ENCODE measurements at regions not wholly inside any gene's neighbourhood (a gene's known extent, or its start where the extent isn't known, plus 50 kb on each side); places are given as distances from the start of the nearest gene placed in this dataset.

DNA sequence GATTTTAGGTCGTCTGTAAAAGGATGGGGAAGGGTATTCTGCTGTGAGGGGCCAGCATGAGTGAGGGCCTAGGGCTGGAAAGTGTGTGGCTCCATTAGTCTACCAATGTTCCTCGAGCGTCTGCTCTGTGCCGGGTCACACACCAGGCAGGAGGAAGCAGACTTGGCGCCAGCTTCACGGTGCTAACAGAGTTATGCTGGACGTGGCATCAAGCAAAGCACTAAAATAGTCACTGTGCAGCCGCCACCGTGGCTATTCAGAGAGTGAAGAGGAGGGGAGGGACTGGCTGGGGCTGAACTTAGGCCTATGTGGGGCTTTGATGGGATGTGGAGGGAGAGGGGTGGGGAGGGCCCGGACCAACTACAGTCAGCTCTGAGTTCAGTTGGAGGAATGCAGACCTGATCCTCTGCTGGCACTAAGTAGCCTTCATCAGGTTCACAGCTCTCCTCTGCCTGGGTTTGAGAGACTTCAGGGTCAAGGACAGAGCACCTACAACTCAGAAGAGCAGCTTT is 83.9 kb upstream of the MSX1 start:
- H3K4me3 ChIP-seq (ENCODE audit: low read depth, low read length) = no peak overlapping the region

DNA sequence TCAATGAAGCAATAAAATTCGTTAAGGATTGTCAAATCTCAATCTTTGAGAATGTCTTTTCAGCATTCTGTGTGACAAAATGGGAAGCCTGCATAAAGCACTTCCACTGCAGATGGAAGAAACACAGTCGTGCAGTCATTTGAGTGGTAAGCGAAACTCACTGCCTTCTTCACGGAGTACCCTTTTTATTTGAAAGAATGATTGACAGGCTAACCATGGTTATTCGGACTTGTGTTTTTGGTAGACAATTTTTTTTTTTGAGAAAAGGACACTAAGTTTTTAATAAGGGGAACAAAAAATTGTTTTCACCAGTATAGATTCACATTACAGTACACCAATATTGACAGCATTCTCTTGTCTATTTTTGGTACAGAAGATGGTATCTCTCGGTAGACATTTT is 86.9 kb upstream of the MSX1 start:
- H3K4me3 ChIP-seq (ENCODE audit: low read depth, low read length) = no peak overlapping the region

DNA sequence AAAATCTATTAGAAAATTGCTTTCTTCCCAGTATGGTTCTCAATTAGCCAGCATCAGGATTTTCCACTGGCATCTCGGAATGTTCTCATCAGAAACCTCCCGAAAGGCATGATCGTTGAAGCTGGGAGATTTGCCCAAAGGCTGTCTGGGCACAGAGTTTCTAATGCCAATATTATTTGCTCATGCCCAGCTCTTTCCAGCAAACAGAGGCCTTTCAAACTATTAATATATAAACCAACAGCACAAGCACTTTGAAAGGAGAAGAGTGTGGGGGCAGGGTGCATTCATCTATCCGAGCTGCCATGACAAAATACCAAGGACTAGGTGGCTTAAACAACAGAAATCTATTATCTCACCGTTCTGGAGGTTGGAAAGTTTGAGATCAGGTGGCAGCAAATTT is 88.3 kb upstream of the MSX1 start:
- H3K4me3 ChIP-seq (ENCODE audit: low read depth, low read length) = no peak overlapping the region

DNA sequence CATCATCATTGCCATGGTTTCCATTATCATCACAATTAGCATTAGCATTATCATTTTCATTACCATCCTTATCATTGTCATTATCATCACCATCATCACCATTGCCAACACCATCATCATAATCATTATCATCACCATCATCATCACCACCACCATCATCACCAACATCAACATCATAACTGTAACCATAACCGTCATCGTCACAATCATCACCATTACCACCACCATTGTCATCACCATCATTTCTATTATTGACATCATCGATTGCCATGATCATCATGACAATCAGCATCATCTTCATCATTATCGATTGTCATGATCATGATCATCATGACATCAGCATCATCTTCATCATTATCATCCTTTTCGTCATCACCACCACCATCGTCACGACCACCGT is 88.9 kb upstream of the MSX1 start:
- H3K4me3 ChIP-seq (ENCODE audit: low read depth, low read length) = no peak overlapping the region

DNA sequence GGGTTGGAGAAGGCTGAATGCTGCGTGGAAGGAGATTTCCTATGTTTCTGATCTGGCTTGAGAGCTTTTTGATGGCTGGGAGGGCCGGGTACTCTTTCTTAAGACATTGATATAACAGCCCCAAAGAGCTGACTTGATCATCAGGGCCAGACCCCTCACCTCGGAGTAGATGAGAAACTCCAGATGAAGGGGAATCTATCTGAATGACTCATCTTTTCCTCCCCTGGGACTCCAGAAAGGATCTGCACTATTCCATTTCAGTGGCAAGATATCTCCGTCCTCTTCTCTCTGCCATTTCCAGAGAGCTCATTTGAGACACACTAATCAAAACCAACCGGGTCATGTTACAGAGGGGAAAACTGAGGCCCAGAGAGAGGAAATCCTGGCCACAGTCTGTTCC is 92.9 kb upstream of the MSX1 start:
- H3K4me3 ChIP-seq (ENCODE audit: low read depth, low read length) = no peak overlapping the region

DNA sequence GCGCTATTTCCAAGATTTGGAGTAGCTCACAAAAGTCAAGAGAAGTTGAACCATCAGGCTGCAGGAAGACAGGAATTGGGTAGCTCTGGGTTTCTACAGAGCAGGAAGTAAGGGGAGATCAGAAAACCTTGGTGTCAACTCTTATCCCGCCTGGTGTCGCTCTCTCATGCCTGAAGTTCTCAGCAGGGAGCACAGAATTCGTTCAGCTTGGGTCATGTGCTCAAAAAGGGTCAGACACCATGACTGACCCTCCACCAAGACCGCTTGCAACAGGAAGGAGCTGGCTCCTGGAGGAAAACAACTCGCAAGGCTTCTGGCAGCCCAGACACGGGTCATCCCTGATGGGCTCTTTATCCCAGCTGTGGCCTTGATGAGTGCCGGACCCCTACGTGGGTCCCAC is 93.7 kb upstream of the MSX1 start:
- H3K4me3 ChIP-seq (ENCODE audit: low read depth, low read length) = no peak overlapping the region

DNA sequence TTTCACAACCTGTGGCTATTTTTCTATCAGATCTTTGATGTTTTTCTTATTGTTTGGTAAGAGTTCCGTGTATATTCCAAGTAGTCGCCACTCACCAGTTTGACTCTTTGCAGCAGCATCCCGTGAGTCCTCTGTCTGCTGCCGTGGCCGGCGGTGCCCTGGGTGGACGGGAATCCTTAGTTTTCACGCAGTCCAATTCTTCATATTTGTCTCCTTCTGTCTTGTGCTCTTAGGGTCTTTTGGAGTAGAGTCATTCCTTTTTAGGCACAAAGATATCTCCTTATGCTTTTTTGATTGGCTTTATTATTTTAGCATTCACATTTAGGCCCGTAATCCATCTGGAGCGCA is 94.9 kb upstream of the MSX1 start:
- no peak overlapping the region for H3K4me3 ChIP-seq (ENCODE audit: low read depth, low read length)

DNA sequence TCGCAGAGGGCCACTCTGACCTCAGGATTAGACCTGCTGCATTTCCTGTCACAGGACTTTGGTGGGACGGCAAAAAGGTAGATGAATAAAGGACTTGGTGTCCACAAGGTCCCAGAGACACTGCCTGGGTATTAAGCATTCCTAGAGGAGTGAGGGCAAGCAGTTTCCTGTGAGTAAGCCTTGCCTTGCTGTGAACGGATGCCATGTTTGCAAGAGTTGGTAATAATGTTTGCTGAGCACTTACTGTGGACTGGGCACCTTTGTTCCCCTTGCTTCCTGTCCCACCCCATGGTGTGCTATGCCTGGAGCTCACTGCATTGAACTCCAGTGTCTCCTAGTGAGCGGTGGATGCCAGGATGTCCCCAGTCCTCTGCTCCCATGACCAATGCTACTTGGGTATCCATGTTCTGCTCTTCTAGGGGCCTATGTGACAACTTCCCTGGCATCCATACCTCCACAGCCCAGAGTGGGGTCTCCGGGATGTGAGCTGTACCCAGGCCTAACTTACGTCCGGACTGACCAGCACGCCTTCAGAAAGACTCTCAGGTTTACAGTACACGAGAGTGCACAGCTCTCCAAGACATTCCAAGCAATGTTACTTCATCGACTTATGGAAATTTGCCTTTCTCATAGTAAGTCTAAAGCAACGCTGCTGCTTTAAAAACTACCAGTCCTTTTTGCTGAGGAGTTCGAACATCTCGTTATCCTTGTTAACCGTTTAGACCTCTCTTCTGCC is 95.5 kb upstream of the MSX1 start:
- no peak overlapping the region for H3K4me3 ChIP-seq (ENCODE audit: low read depth, low read length)

DNA sequence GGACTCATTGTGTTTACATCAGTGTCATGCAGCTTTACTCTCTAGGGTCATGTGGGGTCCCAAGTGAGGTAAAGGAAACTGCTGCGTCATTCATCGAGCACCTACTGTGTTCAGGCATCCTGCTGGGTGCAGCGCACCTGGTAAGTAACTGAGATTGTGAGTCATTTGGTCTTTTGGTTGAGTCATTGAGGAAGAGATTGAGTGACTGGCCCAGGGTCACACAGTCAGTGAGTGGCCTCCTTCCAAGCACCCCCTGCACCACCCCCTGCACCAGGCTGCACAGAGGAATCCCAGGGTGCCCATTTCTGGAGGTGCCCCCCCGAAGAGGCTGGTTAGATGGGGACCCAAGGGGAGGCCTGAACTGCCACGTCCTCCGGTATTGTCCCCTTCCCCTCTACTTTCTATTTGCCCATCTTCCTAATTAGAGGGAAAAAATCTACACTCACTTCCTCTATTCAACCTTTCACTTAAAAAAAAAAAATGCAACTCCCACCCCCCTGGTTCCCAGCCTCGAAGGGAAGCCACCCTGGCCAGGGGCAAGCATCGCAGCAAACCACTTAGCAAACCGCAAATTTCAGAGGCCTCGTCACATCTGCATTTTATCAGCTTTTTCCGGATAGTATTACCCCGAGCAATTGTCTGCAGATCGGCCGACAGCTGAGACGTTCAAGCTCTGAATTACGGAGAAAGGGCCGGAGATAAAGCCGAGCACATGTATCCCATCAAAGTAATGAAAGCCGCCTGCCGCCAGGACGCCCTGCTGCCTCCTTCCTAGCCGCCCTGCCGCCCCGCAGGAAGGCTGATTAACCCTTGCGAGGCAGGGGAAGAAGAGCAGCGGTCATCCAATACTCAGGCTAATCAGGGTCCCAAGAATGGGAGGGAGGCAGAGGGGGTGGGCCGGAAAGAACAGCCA is 96.3 kb upstream of the MSX1 start:
- H3K4me3 ChIP-seq (ENCODE audit: low read depth, low read length) = no peak overlapping the region

DNA sequence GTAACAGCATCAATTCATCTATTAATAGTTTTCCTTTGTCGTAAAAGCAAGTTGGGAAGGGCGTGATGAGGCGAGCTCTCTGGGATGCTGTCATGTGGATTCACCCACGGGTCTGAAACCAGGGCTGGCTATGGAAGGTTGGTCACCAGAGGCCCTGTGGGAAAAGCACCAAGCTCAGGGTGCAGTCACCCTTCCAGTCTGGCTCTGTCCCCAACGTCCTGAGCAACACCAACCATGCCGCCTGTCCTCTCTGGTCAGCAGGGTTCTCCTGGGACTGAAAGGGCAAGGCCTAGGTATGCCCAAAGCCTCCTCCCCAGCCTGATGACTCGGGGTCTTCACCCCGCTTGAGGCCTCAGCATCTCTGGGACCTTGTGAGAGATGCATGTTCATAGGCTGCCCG is 97.2 kb upstream of the MSX1 start:
- H3K4me3 ChIP-seq (ENCODE audit: low read depth, low read length) = no peak overlapping the region

DNA sequence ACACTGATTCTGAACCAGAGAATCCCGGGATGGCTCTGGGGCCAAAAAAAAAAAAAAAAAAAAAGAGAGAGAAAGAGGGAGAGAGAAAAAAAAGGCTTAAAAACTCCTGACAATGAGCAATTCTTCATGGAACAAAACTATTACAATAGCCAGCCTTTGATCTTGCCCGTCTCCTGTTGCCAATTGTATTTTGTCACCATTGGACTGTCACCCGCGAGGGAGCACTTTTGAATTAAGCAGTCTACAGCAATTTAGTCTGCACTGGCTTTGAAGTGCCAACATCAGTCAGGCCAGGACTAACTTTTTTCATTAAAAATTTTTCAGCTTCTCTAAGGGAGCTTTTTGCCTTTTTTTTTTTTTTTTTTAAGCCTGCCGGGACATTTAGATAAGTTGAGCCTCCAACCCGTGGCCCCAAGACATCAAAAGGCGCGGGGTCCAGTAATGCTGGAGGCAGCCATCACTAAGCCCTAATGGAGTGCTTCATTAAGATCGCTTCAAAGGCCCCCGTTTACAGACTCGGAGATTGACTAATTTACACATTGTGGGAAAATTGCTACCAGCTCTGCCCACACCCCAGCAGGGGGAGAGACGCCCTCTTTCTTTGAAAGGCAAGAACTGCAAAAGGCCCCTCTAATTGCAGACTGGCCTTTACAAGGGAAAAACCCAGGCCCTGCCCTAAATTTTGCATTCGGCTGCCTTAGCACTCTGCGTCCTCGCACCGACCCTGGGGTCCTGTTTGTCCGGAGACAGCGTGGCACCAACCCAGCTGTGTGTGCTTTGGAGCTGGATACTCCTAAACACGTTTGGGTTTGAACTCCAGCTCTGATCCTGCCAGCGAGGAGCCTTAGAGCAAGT is 98.1 kb upstream of the MSX1 start:
- no peak overlapping the region for H3K4me3 ChIP-seq (ENCODE audit: low read depth, low read length)

DNA sequence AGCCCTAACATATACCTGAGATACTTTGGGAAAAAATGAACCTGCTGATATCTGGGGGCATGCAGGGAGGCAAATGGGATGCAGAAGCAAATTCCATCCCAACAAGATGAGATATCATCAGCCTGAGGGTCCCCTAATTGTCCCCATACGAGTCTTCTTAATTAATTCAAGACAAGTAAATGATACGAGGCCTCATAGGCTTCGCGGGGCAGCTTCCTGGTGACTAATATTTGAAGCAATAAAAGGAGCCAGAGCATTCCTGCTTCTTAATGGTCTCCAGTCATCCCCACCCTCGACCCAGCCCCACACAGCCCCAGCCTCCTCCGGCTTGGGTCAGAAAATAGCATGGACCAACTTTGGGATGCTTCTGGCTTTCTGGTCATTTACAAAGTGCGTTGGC is 99.6 kb upstream of the MSX1 start:
- no peak overlapping the region for H3K4me3 ChIP-seq (ENCODE audit: low read depth, low read length)

DNA sequence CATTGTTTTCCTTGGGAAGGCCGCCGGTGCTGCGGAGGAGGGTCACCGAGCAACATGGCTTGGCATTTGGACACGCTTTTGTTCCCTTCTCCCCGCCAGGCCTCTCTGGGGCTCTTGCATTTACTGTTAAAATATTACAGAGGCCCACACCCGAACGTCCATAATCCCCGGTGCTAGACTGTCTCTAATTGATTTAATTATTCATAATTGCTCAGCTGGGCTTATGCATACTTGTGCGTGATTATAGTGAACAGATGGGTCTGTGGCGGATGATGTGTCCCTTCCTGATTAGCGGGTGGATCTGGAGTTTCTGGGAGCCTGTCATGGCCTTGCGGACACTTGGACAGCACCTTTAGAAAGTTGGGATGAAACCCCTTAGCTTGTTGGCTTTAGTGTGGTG is 100.2 kb upstream of the MSX1 start:
- no peak overlapping the region for H3K4me3 ChIP-seq (ENCODE audit: low read depth, low read length)

DNA sequence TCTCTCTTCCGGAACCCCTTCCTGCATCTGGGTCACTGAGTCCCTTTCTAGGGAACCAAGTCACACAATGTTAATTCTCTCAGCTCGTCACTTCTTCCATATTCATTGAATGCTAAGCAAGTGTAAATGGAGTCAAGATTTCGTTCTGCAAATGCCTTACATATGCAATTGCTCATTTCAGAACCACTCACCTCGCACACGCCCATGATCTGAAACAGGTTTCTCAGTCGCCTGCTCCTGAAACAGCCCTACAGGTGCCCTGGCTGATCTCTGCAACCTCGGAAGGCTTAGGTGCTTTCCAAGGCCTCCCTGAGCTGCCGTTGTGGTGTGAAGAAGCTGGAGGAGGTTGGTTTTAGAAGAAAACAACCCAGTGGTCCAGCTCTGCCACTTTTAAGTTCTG is 100.8 kb upstream of the MSX1 start:
- H3K4me3 ChIP-seq (ENCODE audit: low read depth, low read length) = no peak overlapping the region

DNA sequence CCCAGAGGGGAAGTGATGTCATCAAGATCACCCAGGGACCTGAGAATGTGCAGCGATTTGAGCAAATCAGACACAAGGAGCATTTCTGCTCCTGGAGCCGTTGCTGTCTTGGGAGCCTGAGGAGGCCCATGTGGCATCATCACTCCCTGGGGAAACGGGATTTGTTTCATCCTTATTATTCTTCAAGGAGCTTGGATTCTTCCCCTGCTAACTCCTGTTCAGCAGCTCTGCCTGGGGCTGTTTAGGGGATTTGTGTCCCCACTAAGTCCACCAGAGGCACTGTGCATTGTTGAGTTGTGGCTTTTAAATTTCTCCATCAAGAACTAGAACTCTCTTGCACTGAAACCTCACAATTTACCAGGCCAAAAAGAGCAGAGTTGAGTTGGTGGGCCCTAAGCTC is 104.2 kb upstream of the MSX1 start:
- no peak overlapping the region for H3K4me3 ChIP-seq (ENCODE audit: low read depth, low read length)

DNA sequence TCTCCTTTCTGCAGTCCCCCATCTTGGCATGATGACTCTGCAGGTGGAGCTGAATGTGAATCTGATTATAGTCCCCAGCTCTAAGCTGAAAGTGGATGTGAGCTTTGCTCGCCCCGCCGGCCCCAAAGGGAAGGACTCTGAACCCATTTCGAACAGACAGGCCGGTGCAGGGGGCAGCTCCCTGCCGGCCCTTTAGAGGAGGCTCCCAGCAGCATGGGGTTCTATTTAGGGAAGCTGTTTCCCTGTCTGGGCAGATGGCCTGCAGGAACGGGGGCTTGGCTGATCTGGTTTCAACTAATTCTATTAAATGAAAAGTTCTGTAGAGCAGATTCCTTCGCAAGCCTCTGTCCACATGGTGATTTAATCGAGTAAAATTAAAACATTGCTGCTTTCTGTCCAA is 104.8 kb upstream of the MSX1 start:
- H3K4me3 ChIP-seq (ENCODE audit: low read depth, low read length) = no peak overlapping the region

DNA sequence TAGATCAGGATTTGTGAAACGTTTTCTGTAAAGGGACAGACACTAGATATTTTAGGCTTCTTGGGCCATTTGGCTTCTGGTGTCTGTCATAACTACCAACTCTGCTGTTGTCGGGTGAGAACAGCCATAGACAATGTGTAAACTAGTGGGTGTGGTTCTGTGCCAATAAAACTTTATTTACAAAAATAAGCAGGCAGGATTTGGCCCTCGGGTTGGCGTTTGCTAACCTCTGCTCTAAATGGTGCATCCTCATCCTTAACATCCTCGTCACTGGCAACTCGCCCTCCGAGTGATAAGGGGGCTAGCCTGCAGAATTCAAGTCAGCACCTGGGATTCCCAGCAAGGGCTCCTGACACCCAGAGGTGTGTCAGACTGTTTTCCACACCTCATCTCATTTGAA is 105.8 kb upstream of the MSX1 start:
- H3K4me3 ChIP-seq (ENCODE audit: low read depth, low read length) = no peak overlapping the region

DNA sequence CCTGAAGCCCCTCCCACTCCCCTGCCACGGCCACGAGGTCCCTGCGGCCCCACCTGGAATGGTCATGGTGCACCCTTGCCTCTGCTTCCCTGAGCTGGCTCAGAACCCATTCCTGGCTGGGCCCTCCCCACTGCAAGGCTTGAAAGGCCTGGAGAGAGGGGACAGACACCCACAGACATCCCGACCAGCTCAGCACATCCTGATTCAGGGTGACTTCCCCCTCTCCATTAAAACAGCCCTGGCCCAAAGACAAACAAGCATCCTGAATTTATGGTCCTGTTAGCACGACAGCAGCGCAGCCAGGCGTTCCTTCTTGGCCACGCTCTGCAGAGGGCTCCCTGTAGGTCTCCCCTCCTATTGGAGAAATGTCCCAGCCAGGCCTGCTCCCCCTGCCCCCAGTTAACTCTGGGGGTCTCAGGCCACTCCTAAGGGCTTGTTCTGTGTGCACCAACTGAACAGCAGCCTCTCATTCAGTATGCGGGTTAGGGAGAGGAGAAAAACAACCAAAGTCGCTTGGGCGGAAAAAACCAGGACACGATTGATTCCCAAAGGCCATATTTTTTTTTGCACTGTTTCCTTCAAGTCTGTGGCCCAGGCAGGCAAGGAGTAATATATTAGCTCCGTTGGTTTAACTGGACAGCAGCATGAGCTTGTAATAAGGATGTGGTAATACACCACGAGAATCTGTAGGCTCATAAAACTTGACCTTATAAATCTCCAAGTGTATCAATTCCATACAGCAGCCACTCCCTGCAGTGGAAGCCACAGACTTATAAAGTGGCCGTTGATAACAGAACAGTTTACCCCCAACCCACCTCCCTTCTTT is 106.7 kb upstream of the MSX1 start:
- H3K4me3 ChIP-seq (ENCODE audit: low read depth, low read length) = no peak overlapping the region

DNA sequence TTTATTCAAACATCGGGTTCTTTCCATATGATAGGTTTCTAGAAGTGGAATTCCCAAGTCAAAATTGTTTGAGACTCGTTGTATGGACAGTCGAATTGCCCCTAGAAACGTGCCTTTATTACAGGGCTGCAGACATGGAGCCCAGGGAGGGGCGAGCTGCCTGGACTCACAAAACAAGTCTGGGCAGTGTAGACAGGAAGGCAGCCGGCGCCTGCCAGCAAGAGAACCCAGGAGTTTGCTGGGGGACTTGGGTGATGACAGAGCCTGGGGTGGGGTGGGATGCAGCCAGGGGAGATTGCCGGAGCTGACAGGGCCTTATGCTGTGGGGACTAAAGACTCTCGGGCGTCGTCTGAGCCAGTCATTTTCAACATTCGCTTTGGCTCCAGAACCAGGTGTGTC is 107.4 kb upstream of the MSX1 start:
- H3K4me3 ChIP-seq (ENCODE audit: low read depth, low read length) = no peak overlapping the region

DNA sequence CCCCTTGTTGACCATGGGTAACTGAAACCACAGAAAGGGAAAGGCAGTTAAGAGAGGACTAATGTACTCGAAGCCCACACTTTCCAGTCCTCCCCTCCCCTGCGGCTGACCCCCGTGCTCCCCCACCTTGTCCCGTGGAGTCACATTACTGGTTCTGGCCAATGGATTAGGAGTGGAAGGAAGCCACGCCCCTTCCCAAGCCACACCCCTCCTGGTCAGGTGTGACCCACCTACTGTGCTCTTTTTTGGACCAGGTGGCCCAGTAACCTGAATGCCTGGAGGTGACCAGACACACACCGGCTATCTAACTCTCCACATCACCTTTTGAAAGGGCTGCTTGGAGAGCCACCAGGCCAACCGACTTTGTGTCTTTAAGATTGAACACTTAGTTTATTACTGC is 109.3 kb upstream of the MSX1 start:
- H3K4me3 ChIP-seq (ENCODE audit: low read depth, low read length) = no peak overlapping the region

DNA sequence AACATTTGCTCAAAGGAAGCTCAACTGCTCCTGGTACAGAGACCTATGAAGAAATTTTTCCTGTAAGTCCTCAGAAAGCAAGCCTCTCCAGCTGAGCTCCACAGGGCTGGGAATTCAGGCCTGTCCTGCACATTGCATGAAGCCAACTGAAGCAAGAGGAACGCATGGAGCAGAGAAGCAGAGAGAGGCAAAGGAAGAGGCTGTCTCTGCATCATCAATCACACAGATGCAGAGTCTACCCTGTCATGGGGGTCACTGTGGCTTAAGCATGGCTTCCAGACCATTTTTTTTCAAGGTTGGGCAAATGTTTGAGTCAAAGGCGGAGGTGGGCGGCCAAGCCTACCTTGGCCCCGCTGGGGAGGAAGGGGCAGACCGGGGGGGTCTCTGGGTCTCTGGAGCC is 110.3 kb upstream of the MSX1 start:
- H3K4me3 ChIP-seq (ENCODE audit: low read depth, low read length) = no peak overlapping the region
